Glutamatergic neuron (in vitro differentiated cells): ENCODE measurements at regions not wholly inside any gene's neighbourhood (a gene's known extent, or its start where the extent isn't known, plus 50 kb on each side); places are given as distances from the start of the nearest gene placed in this dataset.
A peak's percentile ranks its signal among the peaks of the same experiment; 100 is the strongest.

Experiments used
- DNase-seq: peaks from one replicate; pipeline ENCODE4 v3.0.0; 2022
- H3K27ac Mint-ChIP-seq: one replicate; pipeline ENCODE4 v1.8.0; 2020; ENCODE audit warnings: mild to moderate bottlenecking, mixed read lengths, inconsistent platforms; ENCODE audit not compliant: unreplicated experiment
- H3K27me3 Mint-ChIP-seq: one replicate; pipeline ENCODE4 v1.8.0; 2020; ENCODE audit warnings: mild to moderate bottlenecking, moderate library complexity, mixed read lengths, inconsistent platforms; ENCODE audit not compliant: unreplicated experiment
- H3K36me3 Mint-ChIP-seq: one replicate; pipeline ENCODE4 v1.8.0; 2020; ENCODE audit warnings: mild to moderate bottlenecking, mixed read lengths, inconsistent platforms; ENCODE audit not compliant: unreplicated experiment
- H3K4me1 Mint-ChIP-seq: one replicate; pipeline ENCODE4 v1.8.0; 2020; ENCODE audit warnings: mild to moderate bottlenecking, low read depth, mixed read lengths, inconsistent platforms; ENCODE audit not compliant: unreplicated experiment
- H3K4me3 Mint-ChIP-seq: one replicate; pipeline ENCODE4 v1.8.0; 2020; ENCODE audit warnings: mild to moderate bottlenecking, mixed read lengths, inconsistent platforms; ENCODE audit not compliant: unreplicated experiment
- H3K9me3 Mint-ChIP-seq: one replicate; pipeline ENCODE4 v1.8.0; 2020; ENCODE audit warnings: mild to moderate bottlenecking, moderate library complexity, mixed read lengths, inconsistent platforms; ENCODE audit not compliant: unreplicated experiment
- CTCF ChIP-seq: fragments of 200-600 bp; sonication (generic); IDR thresholded peaks from one replicate; pipeline ENCODE4 v1.5.0; 2021; ENCODE audit not compliant: partially characterized antibody, unreplicated experiment

GRCh38 chr11:10932976-10933375 lies 75.1 kb upstream of the ZBED5 start:
- DNase-seq, result no peak
- no peaks in the 10 kb centered on the region for H3K36me3 Mint-ChIP-seq
- H3K4me3 Mint-ChIP-seq, result peak overlapping the region; percentile 53
- H3K27ac Mint-ChIP-seq, result no peak overlapping the region
- peaks cover 4% of the 10 kb centered on the region for H3K9me3 Mint-ChIP-seq
- no peak for TF ChIP-seq CTCF
- peaks cover 5% of the 10 kb centered on the region for H3K27me3 Mint-ChIP-seq
- H3K4me1 Mint-ChIP-seq, result peaks cover 5% of the 10 kb centered on the region

- peak; percentile 32 for DNase-seq
- Mint-ChIP-seq H3K9me3 (peaks cover 4% of the 10 kb centered on the region), H3K27me3 (peaks cover 5% of the 10 kb centered on the region), H3K4me1 (peaks cover 9% of the 10 kb centered on the region), H3K4me3 (peak overlapping the region; percentile 88), H3K36me3 (no peaks in the 10 kb centered on the region), H3K27ac (no peak overlapping the region)
- no peak for TF ChIP-seq CTCF
Observed at GRCh38 chr11:10931761-10932670, 74.2 kb upstream of the ZBED5 start.

- Mint-ChIP-seq H3K36me3 (no peaks in the 10 kb centered on the region), H3K4me3 (peak overlapping the region; percentile 88), H3K9me3 (peaks cover 4% of the 10 kb centered on the region), H3K27me3 (peaks cover 8% of the 10 kb centered on the region), H3K27ac (peak overlapping the region; percentile 73), H3K4me1 (peaks cover 17% of the 10 kb centered on the region)
- no peak for TF ChIP-seq CTCF
- DNase-seq, result peak; percentile 71
Observed at GRCh38 chr11:10930972-10931760, 73.3 kb upstream of the ZBED5 start.

GRCh38 chr11:10930224-10930971 lies 72.5 kb upstream of the ZBED5 start:
- Mint-ChIP-seq H3K27me3 (peaks cover 12% of the 10 kb centered on the region), H3K4me1 (peaks cover 17% of the 10 kb centered on the region)
- no peak for DNase-seq

More at GRCh38 chr11:10930224-10930971, 72.5 kb upstream of the ZBED5 start:
- Mint-ChIP-seq H3K9me3 (peaks cover 8% of the 10 kb centered on the region), H3K4me3 (peak overlapping the region; percentile 86), H3K36me3 (no peaks in the 10 kb centered on the region), H3K27ac (peak overlapping the region; percentile 22)
- no peak for TF ChIP-seq CTCF
